Transverse colon (tissue), 4 donors: ENCODE measurements at regions not wholly inside any gene's neighbourhood (a gene's known extent, or its start where the extent isn't known, plus 50 kb on each side); places are given as distances from the start of the nearest gene placed in this dataset.
"Not testable (repeated sequence)": the region's sequence is repeated elsewhere in the genome, so short reads cannot be mapped to it uniquely, and the experiment has no call there.

ENCODE experiments used
- DNase-seq: peaks from one replicate; pipeline ENCODE4 v3.0.0-alpha.2; 2019
- H3K27ac ChIP-seq, 4 donors: fragments of 200-600 bp; sonication (generic); 2 replicates each; pipeline ENCODE4 v1.5.1; 2016 to 2018; ENCODE audit warnings: inconsistent platforms in 4 of 4
- H3K27me3 ChIP-seq: fragments of 200-600 bp; sonication (generic); 2 replicates; pipeline ENCODE4 v1.5.1; 2017; ENCODE audit warnings: inconsistent platforms
- H3K36me3 ChIP-seq, 4 donors: fragments of 200-600 bp; sonication (generic); 2 replicates each; pipeline ENCODE4 v1.5.1; 2017 to 2019; ENCODE audit warnings: inconsistent platforms in 4 of 4
- H3K4me1 ChIP-seq, 4 donors: fragments of 200-600 bp; sonication (generic); 2 replicates each; pipeline ENCODE4 v1.5.1; 2017 to 2020; ENCODE audit warnings: inconsistent platforms in 4 of 4
- H3K4me3 ChIP-seq, 4 donors: fragments of 200-600 bp; sonication (generic); 1 replicate in 1 of 4; 2 replicates in 3 of 4; pipeline versions ENCODE4 v1.5.1 to v1.6.1; 2017 to 2019; ENCODE audit warnings: inconsistent platforms in 4 of 4
- H3K9me3 ChIP-seq, 2 donors: fragments of 200-600 bp; sonication (generic); 2 replicates each; pipeline ENCODE4 v1.5.1; 2017 to 2019; ENCODE audit warnings: inconsistent platforms in 2 of 2
- EP300 ChIP-seq: sonication (generic); formaldehyde crosslinking; IDR thresholded peaks from one replicate; pipeline ENCODE4 v1.6.1; 2017; ENCODE audit warnings: antibody characterized with exemption, low read depth
- POLR2A ChIP-seq: fragments of 450-650 bp; IDR thresholded peaks from one replicate; pipeline ENCODE4 v1.6.1; 2016; ENCODE audit warnings: antibody characterized with exemption, mild to moderate bottlenecking, moderate library complexity
- POLR2AphosphoS5 ChIP-seq, 3 donors: sonication (generic); formaldehyde crosslinking; IDR thresholded peaks; one replicate each; pipeline ENCODE4 v1.6.1; 2016; ENCODE audit warnings: antibody characterized with exemption in 3 of 3
- WGBS, 2 donors: methylation state at CpG; one replicate each; pipeline ENCODE4 v1.1.5; 2018; ENCODE audit warnings: low coverage in 1 of 2; 5-methylcytosine and 5-hydroxymethylcytosine counted together
- in situ Hi-C, 4 donors: fragments of 200-750 bp; cut with MboI; loops; one replicate each; pipeline versions ENCODE4 v1.15.0 to v1.15.1; 2017; ENCODE audit warnings: low sequenced_read_pairs in 3 of 4, low pct_ligation_motif_present in 1 of 4, low pct_unique_long_range_greater_than_20kb in 1 of 4
- intact Hi-C: fragments of 100-400 bp; cut with DNase I; formaldehyde crosslinking; loops from one replicate; pipeline ENCODE4 v1.15.1; 2023; ENCODE audit warnings: low total_unique reads
- TF ChIP-seq, protein P1 (sequence below), 5 experiments: fragments of 200-600 bp in 3 of 5; fragments of 450-650 bp in 2 of 5; sonication (generic) in 3 of 5; IDR thresholded peaks; 1 replicate in 2 of 5; 2 replicates in 3 of 5; pipeline ENCODE4 v1.5.1; 2016 to 2017; ENCODE audit warnings: antibody characterized with exemption in 5 of 5, inconsistent platforms in 3 of 5, mild to moderate bottlenecking in 2 of 5, moderate library complexity in 1 of 5

- Histone ChIP-seq H3K36me3 (no peaks in the 10 kb centered on the region), H3K4me1 (no peaks in the 10 kb centered on the region), H3K27ac (no peak overlapping the region), H3K4me3 (no peak overlapping the region), H3K27me3 (no peaks in the 10 kb centered on the region), H3K9me3 (no peaks in the 10 kb centered on the region)
- TF ChIP-seq, protein P1, sequence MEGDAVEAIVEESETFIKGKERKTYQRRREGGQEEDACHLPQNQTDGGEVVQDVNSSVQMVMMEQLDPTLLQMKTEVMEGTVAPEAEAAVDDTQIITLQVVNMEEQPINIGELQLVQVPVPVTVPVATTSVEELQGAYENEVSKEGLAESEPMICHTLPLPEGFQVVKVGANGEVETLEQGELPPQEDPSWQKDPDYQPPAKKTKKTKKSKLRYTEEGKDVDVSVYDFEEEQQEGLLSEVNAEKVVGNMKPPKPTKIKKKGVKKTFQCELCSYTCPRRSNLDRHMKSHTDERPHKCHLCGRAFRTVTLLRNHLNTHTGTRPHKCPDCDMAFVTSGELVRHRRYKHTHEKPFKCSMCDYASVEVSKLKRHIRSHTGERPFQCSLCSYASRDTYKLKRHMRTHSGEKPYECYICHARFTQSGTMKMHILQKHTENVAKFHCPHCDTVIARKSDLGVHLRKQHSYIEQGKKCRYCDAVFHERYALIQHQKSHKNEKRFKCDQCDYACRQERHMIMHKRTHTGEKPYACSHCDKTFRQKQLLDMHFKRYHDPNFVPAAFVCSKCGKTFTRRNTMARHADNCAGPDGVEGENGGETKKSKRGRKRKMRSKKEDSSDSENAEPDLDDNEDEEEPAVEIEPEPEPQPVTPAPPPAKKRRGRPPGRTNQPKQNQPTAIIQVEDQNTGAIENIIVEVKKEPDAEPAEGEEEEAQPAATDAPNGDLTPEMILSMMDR (IDR thresholded peaks at IDR 0.05): no peak
- TF ChIP-seq EP300 (no peak), POLR2A (no peak), POLR2AphosphoS5 (IDR thresholded peaks at IDR 0.05) (no peak)
- DNase-seq: no peak
- in situ Hi-C loops (loop anchor here in 1 of 4 donors (25.0 kb wide), 1 partner anchor 105 kb away; no protein-coding TSS in a partner anchor), intact Hi-C loops (no loop called here)
- 78 to 94% methylated on average over 2 of the region's 2 CpGs for WGBS, 2 donors
Measured at GRCh38 chr9:30932226-30932625, 1452.2 kb upstream of the ACO1 start.

GRCh38 chr9:30935730-30936129 lies 1448.7 kb upstream of the ACO1 start:
- no peaks in the 10 kb centered on the region for H3K36me3 ChIP-seq
- intact Hi-C loops: no loop called here

GRCh38 chr9:30937106-30937505 lies 1447.3 kb upstream of the ACO1 start:
- WGBS, 2 donors: 70 to 80% methylated on average over 3 to 4 of the region's 4 CpGs
- no peak for TF ChIP-seq EP300
- TF ChIP-seq, protein P1 (IDR thresholded peaks at IDR 0.05): no peak
- no peak for TF ChIP-seq POLR2A
- TF ChIP-seq POLR2AphosphoS5 (IDR thresholded peaks at IDR 0.05): no peak
- intact Hi-C loops: no loop called here
- H3K4me1 ChIP-seq: no peaks in the 10 kb centered on the region
- H3K27me3 ChIP-seq: no peaks in the 10 kb centered on the region
- H3K27ac ChIP-seq: no peak overlapping the region
- no peaks in the 10 kb centered on the region for H3K9me3 ChIP-seq
- no peak for DNase-seq
- H3K36me3 ChIP-seq: no peaks in the 10 kb centered on the region
- in situ Hi-C loops: loop anchor here in 1 of 4 donors (25.0 kb wide), 1 partner anchor 100 kb away; no protein-coding TSS in a partner anchor
- no peak overlapping the region for H3K4me3 ChIP-seq

More at GRCh38 chr9:30935730-30936129, 1448.7 kb upstream of the ACO1 start:
- Histone ChIP-seq H3K4me1 (no peaks in the 10 kb centered on the region), H3K27me3 (no peaks in the 10 kb centered on the region), H3K4me3 (no peak overlapping the region), H3K9me3 (no peaks in the 10 kb centered on the region), H3K27ac (no peak overlapping the region)
- DNase-seq: no peak
- in situ Hi-C loops: loop anchor here in 1 of 4 donors (25.0 kb wide), 1 partner anchor 102 kb away; no protein-coding TSS in a partner anchor
- TF ChIP-seq, protein P1 (IDR thresholded peaks at IDR 0.05): no peak
- TF ChIP-seq POLR2AphosphoS5 (IDR thresholded peaks at IDR 0.05): no peak
- TF ChIP-seq POLR2A: no peak
- TF ChIP-seq EP300: no peak

- H3K4me1 ChIP-seq, H3K27me3 ChIP-seq, H3K4me3 ChIP-seq, H3K36me3 ChIP-seq, DNase-seq, H3K27ac ChIP-seq, H3K9me3 ChIP-seq: not testable (repeated sequence)
- intact Hi-C loops (loop anchor here (2.0 kb wide), 1 partner anchor 18 kb away; no protein-coding TSS in a partner anchor), in situ Hi-C loops (loop anchor here in 1 of 4 donors (25.0 kb wide), 1 partner anchor 94 kb away; no protein-coding TSS in a partner anchor)
- WGBS, 2 donors: 80 to 97% methylated on average over 1 to 2 of the region's 2 CpGs
Measured at GRCh38 chr9:30942852-30943251, 1441.6 kb upstream of the ACO1 start.
